ENCODE measurements at regions not wholly inside any gene's neighbourhood (a gene's known extent, or its start where the extent isn't known, plus 50 kb on each side); places are given as distances from the start of the nearest gene placed in this dataset.

GRCh38 chr14:53663709-53664108 is 292.9 kb downstream of the BMP4 start:
- Histone ChIP-seq H3K36me3 (no peaks in the 10 kb centered on the region), H3K4me3 (ENCODE audit: low read depth in 1 of 2, low read length in 1 of 2) (no peak overlapping the region), H3K9me3 (no peaks in the 10 kb centered on the region), H3K27me3 (no peaks in the 10 kb centered on the region), H3K27ac (no peak overlapping the region), H3K4me1 (ENCODE audit: control insufficient read depth in 1 of 2, insufficient read depth in 1 of 2, low read depth in 1 of 2, low read length in 1 of 2) (no peaks in the 10 kb centered on the region)
- TF ChIP-seq CTCF (IDR thresholded peaks at IDR 0.05) = no peak

- Histone ChIP-seq H3K9me3 (no peaks in the 10 kb centered on the region), H3K4me3 (ENCODE audit: low read depth in 1 of 2, low read length in 1 of 2) (no peak overlapping the region), H3K27ac (no peak overlapping the region), H3K4me1 (ENCODE audit: control insufficient read depth in 1 of 2, insufficient read depth in 1 of 2, low read depth in 1 of 2, low read length in 1 of 2) (no peaks in the 10 kb centered on the region), H3K36me3 (no peaks in the 10 kb centered on the region), H3K27me3 (no peaks in the 10 kb centered on the region)
- TF ChIP-seq CTCF (IDR thresholded peaks at IDR 0.05) = no peak
These were observed 301.4 kb downstream of the BMP4 start for GRCh38 chr14:53655080-53655785.

- H3K27me3 ChIP-seq = no peaks in the 10 kb centered on the region
- no peak for TF ChIP-seq CTCF (IDR thresholded peaks at IDR 0.05)
- H3K9me3 ChIP-seq = no peaks in the 10 kb centered on the region
- no peaks in the 10 kb centered on the region for H3K36me3 ChIP-seq
- H3K4me1 ChIP-seq (ENCODE audit: control insufficient read depth in 1 of 2, insufficient read depth in 1 of 2, low read depth in 1 of 2, low read length in 1 of 2) = no peaks in the 10 kb centered on the region
- H3K4me3 ChIP-seq (ENCODE audit: low read depth in 1 of 2, low read length in 1 of 2) = no peak overlapping the region
- H3K27ac ChIP-seq = no peak overlapping the region
These were observed 304.6 kb downstream of the BMP4 start for GRCh38 chr14:53652068-53652467.

GRCh38 chr14:53651096-53651740 is 305.4 kb downstream of the BMP4 start:
- no peaks in the 10 kb centered on the region for H3K36me3 ChIP-seq
- no peaks in the 10 kb centered on the region for H3K4me1 ChIP-seq (ENCODE audit: control insufficient read depth in 1 of 2, insufficient read depth in 1 of 2, low read depth in 1 of 2, low read length in 1 of 2)
- H3K9me3 ChIP-seq = no peaks in the 10 kb centered on the region
- TF ChIP-seq CTCF (IDR thresholded peaks at IDR 0.05) = no peak
- no peak overlapping the region for H3K27ac ChIP-seq
- no peak overlapping the region for H3K4me3 ChIP-seq (ENCODE audit: low read depth in 1 of 2, low read length in 1 of 2)
- no peaks in the 10 kb centered on the region for H3K27me3 ChIP-seq

GRCh38 chr14:53646925-53647324 is 309.7 kb downstream of the BMP4 start:
- H3K4me3 ChIP-seq (ENCODE audit: low read depth in 1 of 2, low read length in 1 of 2) = no peak overlapping the region
- TF ChIP-seq CTCF (IDR thresholded peaks at IDR 0.05) = no peak
- no peaks in the 10 kb centered on the region for H3K27me3 ChIP-seq
- H3K4me1 ChIP-seq (ENCODE audit: control insufficient read depth in 1 of 2, insufficient read depth in 1 of 2, low read depth in 1 of 2, low read length in 1 of 2) = no peaks in the 10 kb centered on the region
- H3K27ac ChIP-seq = no peak overlapping the region
- H3K9me3 ChIP-seq = no peaks in the 10 kb centered on the region
- no peaks in the 10 kb centered on the region for H3K36me3 ChIP-seq

Measured in neutrophil (primary cell).